RWPE1 (cell line): ENCODE measurements at regions not wholly inside any gene's neighbourhood (a gene's known extent, or its start where the extent isn't known, plus 50 kb on each side); places are given as distances from the start of the nearest gene placed in this dataset.
A peak's percentile ranks its signal among the peaks of the same experiment; 100 is the strongest.

ENCODE experiments used
- CTCF ChIA-PET: fragments of 350-600 bp; sonication (Branson Sonifier 250); formaldehyde crosslinking; extraction: SDS; loops from one replicate; lab custom pipeline; 2021; lab: Yijun Ruan, JAX
- POLR2A ChIA-PET: fragments of 400-600 bp; formaldehyde crosslinking; extraction: SDS; loops from one replicate; lab custom pipeline; 2020; ENCODE audit warnings: antibody characterized with exemption; ENCODE audit not compliant: low non-redundant PET; lab: Yijun Ruan, JAX
- DNase-seq: peaks from one replicate; pipeline ENCODE4 v3.0.0; 2012; ENCODE audit warnings: low spot score
- H3K27ac ChIP-seq: fragments of 450-650 bp; 2 replicates; pipeline ENCODE4 v1.5.1; 2017
- TF ChIP-seq, protein P1 (sequence below): fragments of 450-650 bp; conservative IDR thresholded peaks from 2 replicates; pipeline ENCODE4 v1.5.1; 2017; ENCODE audit warnings: low read depth, mild to moderate bottlenecking

DNA sequence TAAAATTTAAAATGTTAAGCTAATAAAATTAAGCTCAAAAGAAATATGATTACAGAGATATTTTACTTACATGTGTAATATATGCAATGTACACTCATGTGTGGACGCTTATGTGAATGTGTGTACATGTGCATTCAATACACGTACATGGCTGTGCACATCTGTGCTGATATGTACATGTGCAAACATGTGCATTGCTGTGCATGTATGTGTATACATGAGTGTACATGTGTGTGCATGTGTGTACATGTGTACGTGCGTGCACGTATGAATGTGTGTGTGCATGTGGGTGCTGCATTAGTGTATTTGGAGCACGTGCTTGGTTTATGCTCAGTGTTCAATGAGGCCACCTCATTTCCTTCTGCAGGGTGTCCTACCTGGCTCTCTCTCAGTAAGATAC is 88.2 kb upstream of the TMEM18 start:
- TF ChIP-seq, protein P1, sequence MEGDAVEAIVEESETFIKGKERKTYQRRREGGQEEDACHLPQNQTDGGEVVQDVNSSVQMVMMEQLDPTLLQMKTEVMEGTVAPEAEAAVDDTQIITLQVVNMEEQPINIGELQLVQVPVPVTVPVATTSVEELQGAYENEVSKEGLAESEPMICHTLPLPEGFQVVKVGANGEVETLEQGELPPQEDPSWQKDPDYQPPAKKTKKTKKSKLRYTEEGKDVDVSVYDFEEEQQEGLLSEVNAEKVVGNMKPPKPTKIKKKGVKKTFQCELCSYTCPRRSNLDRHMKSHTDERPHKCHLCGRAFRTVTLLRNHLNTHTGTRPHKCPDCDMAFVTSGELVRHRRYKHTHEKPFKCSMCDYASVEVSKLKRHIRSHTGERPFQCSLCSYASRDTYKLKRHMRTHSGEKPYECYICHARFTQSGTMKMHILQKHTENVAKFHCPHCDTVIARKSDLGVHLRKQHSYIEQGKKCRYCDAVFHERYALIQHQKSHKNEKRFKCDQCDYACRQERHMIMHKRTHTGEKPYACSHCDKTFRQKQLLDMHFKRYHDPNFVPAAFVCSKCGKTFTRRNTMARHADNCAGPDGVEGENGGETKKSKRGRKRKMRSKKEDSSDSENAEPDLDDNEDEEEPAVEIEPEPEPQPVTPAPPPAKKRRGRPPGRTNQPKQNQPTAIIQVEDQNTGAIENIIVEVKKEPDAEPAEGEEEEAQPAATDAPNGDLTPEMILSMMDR = no peak
- POLR2A ChIA-PET = no interaction called here
- no peak for DNase-seq
- no peak overlapping the region for H3K27ac ChIP-seq
- CTCF ChIA-PET = no interaction called here

GRCh38 chr2:763766-764525 is 86.7 kb upstream of the TMEM18 start:
- POLR2A ChIA-PET = no interaction called here
- CTCF ChIA-PET = no interaction called here
- TF ChIP-seq, protein P1 = no peak
- DNase-seq = peak; percentile 13
- H3K27ac ChIP-seq = no peak overlapping the region

DNA sequence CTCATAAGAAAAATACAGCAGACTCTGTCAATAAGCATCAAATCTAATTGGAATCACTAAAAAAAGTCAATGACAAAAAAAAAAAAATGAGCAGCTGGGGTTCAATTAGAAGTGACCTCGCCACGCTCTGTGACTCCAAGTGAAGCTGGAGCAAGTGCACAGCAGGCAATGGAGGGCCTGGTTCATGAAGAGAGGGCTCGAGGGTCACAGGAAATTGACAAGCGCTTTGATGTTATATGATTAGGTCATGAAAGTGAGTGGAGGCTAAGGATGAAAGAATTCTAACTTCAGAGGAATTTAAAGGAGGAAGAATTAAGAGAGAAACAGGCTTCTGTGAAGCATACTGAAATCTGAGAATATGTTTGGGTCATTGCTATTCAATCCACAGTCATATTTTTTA is 85.4 kb upstream of the TMEM18 start:
- H3K27ac ChIP-seq = no peak overlapping the region
- DNase-seq = no peak
- CTCF ChIA-PET = no interaction called here
- POLR2A ChIA-PET = no interaction called here
- TF ChIP-seq, protein P1 = no peak

GRCh38 chr2:761384-761783 is 84.2 kb upstream of the TMEM18 start:
- no peak overlapping the region for H3K27ac ChIP-seq
- TF ChIP-seq, protein P1 = no peak
- ChIA-PET POLR2A (no interaction called here), CTCF (no interaction called here)
- no peak for DNase-seq

GRCh38 chr2:760001-760400 is 82.8 kb upstream of the TMEM18 start:
- H3K27ac ChIP-seq = no peak overlapping the region
- CTCF ChIA-PET = interaction anchor here (0.6 to 1.0 kb wide), 2 partner anchors 149 to 791 kb away, joined by 3 to 4 read pairs; no protein-coding TSS in a partner anchor
- DNase-seq = no peak
- TF ChIP-seq, protein P1 = no peak
- POLR2A ChIA-PET = no interaction called here

DNA sequence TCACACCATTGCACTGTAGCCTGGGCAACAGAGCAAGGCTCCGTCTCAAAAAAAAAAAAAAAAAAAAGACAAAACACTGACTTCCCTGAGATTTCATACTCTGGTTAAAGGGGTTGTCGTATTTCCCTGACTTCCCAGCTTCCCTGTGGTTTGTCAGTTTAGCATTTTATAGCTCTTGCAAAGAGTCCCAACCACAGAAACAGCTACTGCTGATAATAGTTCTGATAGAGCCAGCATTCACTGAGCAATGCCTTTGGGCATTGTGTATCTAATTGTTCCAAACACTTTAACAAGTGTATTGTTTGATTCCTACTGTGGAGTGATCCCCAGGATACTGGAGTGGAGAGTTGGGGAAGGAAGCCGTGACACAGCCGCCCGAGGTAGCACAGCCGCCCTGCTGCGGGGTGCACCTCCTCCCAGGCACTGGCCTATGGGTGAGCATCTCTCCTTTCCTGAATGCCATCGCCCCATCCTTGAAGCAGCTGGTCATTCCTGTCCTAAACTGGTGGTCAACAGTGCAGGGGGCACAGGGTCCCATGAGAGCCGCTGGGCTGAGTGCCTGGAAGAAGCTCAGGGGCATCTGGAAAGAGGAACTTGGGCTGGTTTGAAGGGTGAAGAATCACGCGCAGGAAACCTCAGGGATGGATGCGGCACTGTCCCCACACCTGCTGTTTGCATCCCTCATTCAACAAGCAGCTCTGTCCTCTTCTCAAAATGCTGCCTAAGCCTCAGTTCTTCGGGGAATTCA is 81.0 kb upstream of the TMEM18 start:
- POLR2A ChIA-PET = no interaction called here
- CTCF ChIA-PET = no interaction called here
- TF ChIP-seq, protein P1 = no peak

More for the DNA sequence above, 81.0 kb upstream of the TMEM18 start:
- H3K27ac ChIP-seq = no peak overlapping the region
- no peak for DNase-seq
